NB4 (cell line): ENCODE measurements at regions not wholly inside any gene's neighbourhood (a gene's known extent, or its start where the extent isn't known, plus 50 kb on each side); places are given as distances from the start of the nearest gene placed in this dataset.

ENCODE experiments used
- DNase-seq: peaks from one replicate; pipeline ENCODE4 v3.0.0; 2010; ENCODE audit warnings: low read depth
- H3K4me3 ChIP-seq: one replicate; pipeline ENCODE4 v1.5.1; 2011; ENCODE audit warnings: mild to moderate bottlenecking, low read depth, low read length, moderate library complexity
- CTCF ChIP-seq: IDR thresholded peaks from one replicate; pipeline ENCODE4 v1.5.1; 2012; ENCODE audit warnings: low read depth, low read length
- MAX ChIP-seq: IDR thresholded peaks from 2 replicates; pipeline ENCODE4 v1.6.1; 2011; ENCODE audit warnings: low read depth, low read length
- MYC ChIP-seq: IDR thresholded peaks from 2 replicates; pipeline ENCODE4 v1.6.1; 2011; ENCODE audit warnings: low read depth, low read length
- POLR2A ChIP-seq: IDR thresholded peaks from 2 replicates; pipeline ENCODE4 v1.6.1; 2011; ENCODE audit warnings: mild to moderate bottlenecking; ENCODE audit not compliant: insufficient read length; ENCODE audit errors: extremely low read depth

GRCh38 chr14:51563560-51563959, 88.2 kb upstream of the FRMD6 start:
- H3K4me3 ChIP-seq, result no peak overlapping the region
- TF ChIP-seq MYC (no peak), CTCF (no peak), POLR2A (no peak), MAX (no peak)
- DNase-seq, result no peak

GRCh38 chr14:51564460-51564859, 87.2 kb upstream of the FRMD6 start:
- H3K4me3 ChIP-seq, result no peak overlapping the region
- no peak for DNase-seq

GRCh38 chr14:51564986-51565604, 86.6 kb upstream of the FRMD6 start:
- TF ChIP-seq MAX, result no peak
- no peak for TF ChIP-seq MYC
- TF ChIP-seq POLR2A, result no peak
- no peak for TF ChIP-seq CTCF
- DNase-seq, result no peak
- H3K4me3 ChIP-seq, result no peak overlapping the region

More at GRCh38 chr14:51564460-51564859, 87.2 kb upstream of the FRMD6 start:
- TF ChIP-seq POLR2A (no peak), MYC (no peak), MAX (no peak), CTCF (no peak)

GRCh38 chr14:51566831-51567582, 84.7 kb upstream of the FRMD6 start:
- no peak for DNase-seq
- no peak for TF ChIP-seq MAX
- TF ChIP-seq POLR2A, result no peak
- TF ChIP-seq MYC, result no peak
- TF ChIP-seq CTCF, result no peak

GRCh38 chr14:51568366-51568765, 83.3 kb upstream of the FRMD6 start:
- DNase-seq, result no peak
- no peak for TF ChIP-seq MYC
- TF ChIP-seq MAX, result no peak
- TF ChIP-seq CTCF, result no peak
- no peak for TF ChIP-seq POLR2A

More at GRCh38 chr14:51566831-51567582, 84.7 kb upstream of the FRMD6 start:
- no peak overlapping the region for H3K4me3 ChIP-seq

More at GRCh38 chr14:51568366-51568765, 83.3 kb upstream of the FRMD6 start:
- no peak overlapping the region for H3K4me3 ChIP-seq
